AG09309 (cell line): ENCODE measurements at regions not wholly inside any gene's neighbourhood (a gene's known extent, or its start where the extent isn't known, plus 50 kb on each side); places are given as distances from the start of the nearest gene placed in this dataset.

Experiments
- DNase-seq: peaks from one replicate; pipeline ENCODE4 v3.0.0-alpha.2; 2010; ENCODE audit warnings: low read depth
- H3K4me3 ChIP-seq: 2 replicates; pipeline ENCODE4 v1.5.1; 2011; ENCODE audit warnings: mild to moderate bottlenecking, low read depth, low read length, moderate library complexity; ENCODE audit not compliant: control insufficient read depth
- TF ChIP-seq, protein P1 (sequence below): IDR thresholded peaks from 2 replicates; pipeline ENCODE4 v1.5.1; 2011; ENCODE audit warnings: mild to moderate bottlenecking, low read depth, low read length, inconsistent platforms; ENCODE audit not compliant: insufficient read depth, control insufficient read depth; ENCODE audit errors: missing control alignments

DNA sequence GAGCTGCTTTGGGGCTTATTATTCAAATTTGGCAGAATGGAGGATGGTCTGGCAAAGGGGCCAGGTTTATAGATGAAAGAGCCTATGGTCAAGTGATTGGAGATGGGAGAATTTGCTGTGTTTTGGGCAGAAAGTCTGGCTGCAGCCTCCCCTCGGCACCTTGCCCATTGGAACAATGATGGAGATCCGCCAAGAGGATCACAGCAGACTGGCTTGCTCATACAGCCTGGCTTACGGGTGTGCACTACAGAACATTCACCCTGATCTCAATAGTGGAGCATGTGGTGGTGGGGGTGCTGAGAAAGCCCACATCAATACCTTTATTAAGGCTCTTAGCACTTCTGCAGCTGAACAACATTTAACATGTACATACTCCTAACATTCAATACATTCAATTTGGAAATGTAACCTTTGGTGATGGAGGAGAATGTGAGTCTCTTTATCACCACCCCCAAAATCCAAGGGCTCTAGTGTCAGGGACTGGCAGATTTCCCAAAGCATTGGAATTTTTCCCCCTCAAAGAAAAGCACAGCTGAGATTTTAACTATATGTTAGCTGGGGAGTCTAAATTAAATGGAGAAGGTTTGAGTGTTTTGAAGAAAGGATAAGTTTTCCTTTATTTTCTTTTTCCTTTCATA, 118.4 kb upstream of the TMC3 start:
- TF ChIP-seq, protein P1, sequence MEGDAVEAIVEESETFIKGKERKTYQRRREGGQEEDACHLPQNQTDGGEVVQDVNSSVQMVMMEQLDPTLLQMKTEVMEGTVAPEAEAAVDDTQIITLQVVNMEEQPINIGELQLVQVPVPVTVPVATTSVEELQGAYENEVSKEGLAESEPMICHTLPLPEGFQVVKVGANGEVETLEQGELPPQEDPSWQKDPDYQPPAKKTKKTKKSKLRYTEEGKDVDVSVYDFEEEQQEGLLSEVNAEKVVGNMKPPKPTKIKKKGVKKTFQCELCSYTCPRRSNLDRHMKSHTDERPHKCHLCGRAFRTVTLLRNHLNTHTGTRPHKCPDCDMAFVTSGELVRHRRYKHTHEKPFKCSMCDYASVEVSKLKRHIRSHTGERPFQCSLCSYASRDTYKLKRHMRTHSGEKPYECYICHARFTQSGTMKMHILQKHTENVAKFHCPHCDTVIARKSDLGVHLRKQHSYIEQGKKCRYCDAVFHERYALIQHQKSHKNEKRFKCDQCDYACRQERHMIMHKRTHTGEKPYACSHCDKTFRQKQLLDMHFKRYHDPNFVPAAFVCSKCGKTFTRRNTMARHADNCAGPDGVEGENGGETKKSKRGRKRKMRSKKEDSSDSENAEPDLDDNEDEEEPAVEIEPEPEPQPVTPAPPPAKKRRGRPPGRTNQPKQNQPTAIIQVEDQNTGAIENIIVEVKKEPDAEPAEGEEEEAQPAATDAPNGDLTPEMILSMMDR = no peak
- DNase-seq = no peak
- H3K4me3 ChIP-seq = no peak overlapping the region

DNA sequence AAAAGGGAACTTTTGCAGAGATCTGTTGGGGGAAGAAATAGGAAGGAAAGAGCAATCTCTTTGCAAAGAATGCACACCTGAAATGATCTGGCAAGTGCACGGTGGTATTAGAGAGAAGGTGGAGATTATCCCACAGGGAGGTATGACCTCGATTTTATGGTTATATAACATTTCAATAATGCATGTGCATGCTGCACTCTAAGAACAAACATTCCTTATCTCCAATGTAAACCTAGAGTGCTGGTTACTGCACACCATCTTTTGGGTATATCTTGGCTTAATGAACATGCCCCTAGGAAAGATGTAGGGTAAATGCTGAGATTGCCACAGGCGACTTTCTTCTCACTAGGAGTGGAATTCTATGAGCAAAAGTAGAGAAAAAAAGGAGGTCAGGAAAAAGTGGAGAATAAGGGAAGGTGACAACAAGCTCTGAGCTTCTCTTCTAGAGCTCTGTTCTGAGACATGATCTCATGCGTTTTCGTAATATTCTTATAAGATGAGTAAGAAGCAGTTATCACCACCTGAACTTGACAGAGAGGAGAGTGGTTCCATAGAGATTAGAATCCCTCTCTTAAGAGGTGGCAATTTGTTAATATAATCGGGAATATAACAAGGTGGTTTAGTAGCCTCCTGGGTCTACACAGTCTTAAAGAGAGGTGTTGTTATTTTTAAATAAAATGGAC, 117.5 kb upstream of the TMC3 start:
- DNase-seq = no peak
- no peak overlapping the region for H3K4me3 ChIP-seq
- TF ChIP-seq, protein P1 = no peak

DNA sequence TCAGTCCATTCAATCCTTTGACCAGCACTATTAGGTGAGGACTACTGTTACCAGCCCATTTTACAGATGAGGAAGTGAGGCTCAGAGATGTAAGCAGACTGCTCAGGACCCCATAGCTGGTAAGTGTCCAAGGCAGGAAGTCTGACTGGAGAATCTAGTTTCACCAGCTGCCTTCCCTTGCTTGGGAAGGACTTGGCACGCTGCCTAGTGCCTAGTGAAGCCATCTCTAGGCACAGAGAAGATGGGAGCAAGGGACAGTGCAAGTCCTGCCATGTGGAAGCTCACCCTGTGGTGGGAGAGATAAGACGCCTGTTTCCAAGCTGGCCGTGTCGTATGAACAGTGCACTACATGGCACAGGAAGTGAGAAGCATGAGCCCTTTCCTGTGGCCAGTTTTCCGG, 111.8 kb upstream of the TMC3 start:
- TF ChIP-seq, protein P1 = no peak
- no peak for DNase-seq
- no peak overlapping the region for H3K4me3 ChIP-seq

DNA sequence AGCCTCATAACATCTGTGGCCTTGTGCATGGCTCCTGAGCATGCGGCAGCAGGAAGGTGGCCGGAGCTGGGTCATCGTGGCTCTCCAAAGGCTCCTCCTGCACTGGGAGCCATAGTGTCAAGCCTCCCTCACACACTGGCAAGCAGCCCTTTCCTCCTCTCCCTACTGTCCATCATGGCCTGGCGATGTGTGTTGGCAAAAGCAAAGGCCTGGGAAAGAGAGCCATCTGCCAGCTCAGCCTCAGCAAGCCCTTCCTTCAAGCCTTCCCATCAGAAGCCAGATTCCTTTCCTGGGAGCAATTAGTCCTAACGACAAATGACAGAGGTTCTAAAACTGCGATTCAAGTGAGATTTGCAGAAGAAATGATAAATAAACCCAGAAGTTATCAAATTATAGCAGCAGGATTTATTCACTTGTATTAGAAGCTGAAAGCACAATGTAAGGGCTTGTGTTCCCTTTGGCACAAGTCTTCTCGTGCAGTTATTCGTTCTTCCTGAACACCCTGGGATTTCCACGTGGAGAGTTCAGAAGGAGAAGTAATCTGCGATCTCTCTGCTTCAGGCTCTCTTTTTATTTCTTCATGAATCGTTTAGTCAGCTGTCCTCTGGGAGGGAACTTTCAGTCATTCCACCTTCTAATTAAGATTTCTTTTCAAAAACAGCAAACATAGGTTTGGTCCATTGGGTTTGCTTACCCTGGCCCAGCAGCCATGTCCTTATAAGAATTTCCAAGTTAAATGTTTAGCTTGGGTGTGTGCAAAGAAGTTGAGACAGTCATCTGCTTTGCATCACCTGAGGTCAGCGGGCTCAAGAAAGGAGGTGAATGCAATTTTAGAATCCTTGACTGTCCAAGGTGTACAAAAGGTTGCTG, 110.3 kb upstream of the TMC3 start:
- no peak overlapping the region for H3K4me3 ChIP-seq
- TF ChIP-seq, protein P1 = no peak
- DNase-seq = no peak

DNA sequence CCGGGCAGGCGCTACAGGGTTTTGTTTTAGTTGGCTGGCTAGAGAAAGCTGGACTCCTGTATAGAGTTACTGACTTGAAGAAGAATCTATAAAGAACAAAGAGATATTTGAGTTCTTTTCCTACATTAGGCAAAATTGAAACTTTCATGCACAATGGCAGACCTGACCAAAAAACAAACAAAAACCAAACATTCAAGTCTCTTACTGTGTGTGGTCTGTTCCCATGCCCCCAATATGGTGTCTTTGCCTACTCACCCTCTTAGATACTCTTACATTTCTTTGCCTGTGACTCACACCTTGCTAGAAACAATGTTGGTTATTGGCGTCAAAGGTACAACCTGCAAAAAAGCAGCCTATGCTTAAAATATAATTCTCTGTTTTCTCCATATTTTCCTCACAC, 109.5 kb upstream of the TMC3 start:
- TF ChIP-seq, protein P1 = no peak

DNA sequence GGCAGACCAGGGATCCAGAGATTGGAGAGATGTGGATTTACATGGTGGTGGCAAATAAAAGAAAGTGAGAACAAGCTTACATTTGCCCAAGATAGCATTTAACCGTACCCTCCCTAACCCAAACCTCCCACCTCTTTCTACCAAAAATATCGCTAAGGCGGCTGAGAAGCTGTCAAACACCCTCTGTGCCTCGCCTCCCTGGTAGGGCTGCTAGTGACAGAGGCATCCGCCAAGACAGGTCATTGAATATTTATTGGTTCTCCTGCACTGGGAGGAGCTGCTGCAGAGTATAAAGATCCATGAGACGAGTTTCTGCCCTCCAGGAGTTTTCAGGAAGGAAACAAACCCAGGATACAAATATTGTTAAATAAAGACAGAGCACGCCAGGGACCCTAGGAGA, 107.3 kb upstream of the TMC3 start:
- TF ChIP-seq, protein P1 = no peak
- no peak for DNase-seq
- H3K4me3 ChIP-seq = no peak overlapping the region

More for the DNA sequence above, 109.5 kb upstream of the TMC3 start:
- H3K4me3 ChIP-seq = no peak overlapping the region
- no peak for DNase-seq
